ENCODE measurements at regions not wholly inside any gene's neighbourhood (a gene's known extent, or its start where the extent isn't known, plus 50 kb on each side); places are given as distances from the start of the nearest gene placed in this dataset.

GRCh38 chr16:85361441-85362118, 249.3 kb upstream of the CIBAR2 start (continued):
- TF ChIP-seq, protein P1, sequence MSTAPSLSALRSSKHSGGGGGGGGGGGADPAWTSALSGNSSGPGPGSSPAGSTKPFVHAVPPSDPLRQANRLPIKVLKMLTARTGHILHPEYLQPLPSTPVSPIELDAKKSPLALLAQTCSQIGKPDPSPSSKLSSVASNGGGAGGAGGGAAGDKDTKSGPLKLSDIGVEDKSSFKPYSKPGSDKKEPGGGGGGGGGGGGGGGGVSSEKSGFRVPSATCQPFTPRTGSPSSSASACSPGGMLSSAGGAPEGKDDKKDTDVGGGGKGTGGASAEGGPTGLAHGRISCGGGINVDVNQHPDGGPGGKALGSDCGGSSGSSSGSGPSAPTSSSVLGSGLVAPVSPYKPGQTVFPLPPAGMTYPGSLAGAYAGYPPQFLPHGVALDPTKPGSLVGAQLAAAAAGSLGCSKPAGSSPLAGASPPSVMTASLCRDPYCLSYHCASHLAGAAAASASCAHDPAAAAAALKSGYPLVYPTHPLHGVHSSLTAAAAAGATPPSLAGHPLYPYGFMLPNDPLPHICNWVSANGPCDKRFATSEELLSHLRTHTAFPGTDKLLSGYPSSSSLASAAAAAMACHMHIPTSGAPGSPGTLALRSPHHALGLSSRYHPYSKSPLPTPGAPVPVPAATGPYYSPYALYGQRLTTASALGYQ (CRISPR knock-in tag; IDR thresholded peaks at IDR 0.05): no peak
- TF ChIP-seq ZNF747 (CRISPR knock-in tag; IDR thresholded peaks at IDR 0.05; ENCODE audit: borderline replicate concordance) (no peak), SMAD3 (CRISPR knock-in tag; IDR thresholded peaks at IDR 0.05) (no peak), ADNP (CRISPR knock-in tag; IDR thresholded peaks at IDR 0.05) (no peak), ZNF816 (CRISPR knock-in tag; IDR thresholded peaks at IDR 0.05; ENCODE audit: borderline replicate concordance) (no peak), ZNF687 (CRISPR knock-in tag; IDR thresholded peaks at IDR 0.05) (peak; percentile 74), PAXIP1 (CRISPR knock-in tag; conservative IDR thresholded peaks at IDR 0.05) (0 out of 2 replicates have a peak, but pooled peaks have one; percentile 12), ZNF768 (CRISPR knock-in tag; IDR thresholded peaks at IDR 0.05) (no peak), MTF1 (CRISPR knock-in tag; IDR thresholded peaks at IDR 0.05) (no peak), CREB3 (CRISPR knock-in tag; IDR thresholded peaks at IDR 0.05) (no peak), ZFP62 (CRISPR knock-in tag; IDR thresholded peaks at IDR 0.05) (no peak), ZNF639 (CRISPR knock-in tag; conservative IDR thresholded peaks at IDR 0.05) (no peak), ZFX (CRISPR knock-in tag; IDR thresholded peaks at IDR 0.05; ENCODE audit: low read depth) (peak; percentile 51; the same call in 1 of the 2 replicates), IRF2 (CRISPR knock-in tag; IDR thresholded peaks at IDR 0.05) (no peak), IRX3 (CRISPR knock-in tag; IDR thresholded peaks at IDR 0.05; ENCODE audit: borderline replicate concordance, low read depth) (no peak)
- TF ChIP-seq, protein P2, sequence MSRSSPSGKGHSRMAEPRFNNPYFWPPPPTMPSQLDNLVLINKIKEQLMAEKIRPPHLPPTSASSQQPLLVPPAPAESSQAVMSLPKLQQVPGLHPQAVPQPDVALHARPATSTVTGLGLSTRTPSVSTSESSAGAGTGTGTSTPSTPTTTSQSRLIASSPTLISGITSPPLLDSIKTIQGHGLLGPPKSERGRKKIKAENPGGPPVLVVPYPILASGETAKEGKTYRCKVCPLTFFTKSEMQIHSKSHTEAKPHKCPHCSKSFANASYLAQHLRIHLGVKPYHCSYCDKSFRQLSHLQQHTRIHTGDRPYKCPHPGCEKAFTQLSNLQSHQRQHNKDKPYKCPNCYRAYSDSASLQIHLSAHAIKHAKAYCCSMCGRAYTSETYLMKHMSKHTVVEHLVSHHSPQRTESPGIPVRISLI (CRISPR knock-in tag; IDR thresholded peaks at IDR 0.05; ENCODE audit: borderline replicate concordance): no peak
